ENCODE measurements at regions not wholly inside any gene's neighbourhood (a gene's known extent, or its start where the extent isn't known, plus 50 kb on each side); places are given as distances from the start of the nearest gene placed in this dataset.
A peak's percentile ranks its signal among the peaks of the same experiment; 100 is the strongest.
"Not testable (repeated sequence)": the region's sequence is repeated elsewhere in the genome, so short reads cannot be mapped to it uniquely, and the experiment has no call there.

- in situ Hi-C loops (cut with HindIII; ENCODE audit: low sequenced_read_pairs): no loop called here
Observed at GRCh38 chr15:38828031-38828532, 263.5 kb upstream of the RASGRP1 start.

GRCh38 chr15:38829086-38829485, 264.5 kb upstream of the RASGRP1 start:
- in situ Hi-C loops (cut with HindIII; ENCODE audit: low sequenced_read_pairs): no loop called here
- no peak for DNase-seq (ENCODE audit: low spot score)

More at GRCh38 chr15:38828031-38828532, 263.5 kb upstream of the RASGRP1 start:
- no peak for DNase-seq (ENCODE audit: low spot score)

GRCh38 chr15:38842226-38842625, 277.6 kb upstream of the RASGRP1 start:
- no peak for DNase-seq (ENCODE audit: low spot score)
- in situ Hi-C loops (cut with HindIII; ENCODE audit: low sequenced_read_pairs): no loop called here

DNA sequence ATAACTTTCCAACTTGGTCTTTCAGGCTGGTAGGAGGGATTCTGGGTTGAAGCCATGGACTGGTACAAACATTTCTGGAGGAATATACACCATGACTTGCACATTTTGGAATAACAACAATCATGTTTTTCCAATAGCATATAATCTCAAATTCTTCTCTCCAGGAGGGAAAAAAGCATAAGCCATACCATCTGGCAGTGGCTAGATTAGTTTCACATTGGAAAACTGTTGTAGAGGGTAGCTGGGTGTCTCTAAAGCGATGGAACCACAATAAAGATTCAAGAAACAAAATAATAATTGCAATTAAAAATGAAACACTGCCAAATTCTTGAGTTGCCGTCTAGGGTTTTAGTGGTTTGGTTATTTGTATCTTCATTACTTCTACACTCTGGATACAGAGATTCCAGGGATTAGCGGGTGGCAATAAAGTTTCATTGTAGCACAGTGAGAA, 278.5 kb upstream of the RASGRP1 start:
- DNase-seq (ENCODE audit: low spot score): peak; percentile 69
- in situ Hi-C loops (cut with HindIII; ENCODE audit: low sequenced_read_pairs): no loop called here

- DNase-seq (ENCODE audit: low spot score): no peak
- in situ Hi-C loops (cut with HindIII; ENCODE audit: low sequenced_read_pairs): no loop called here
Observed at GRCh38 chr15:38843736-38844590, 279.3 kb upstream of the RASGRP1 start.

DNA sequence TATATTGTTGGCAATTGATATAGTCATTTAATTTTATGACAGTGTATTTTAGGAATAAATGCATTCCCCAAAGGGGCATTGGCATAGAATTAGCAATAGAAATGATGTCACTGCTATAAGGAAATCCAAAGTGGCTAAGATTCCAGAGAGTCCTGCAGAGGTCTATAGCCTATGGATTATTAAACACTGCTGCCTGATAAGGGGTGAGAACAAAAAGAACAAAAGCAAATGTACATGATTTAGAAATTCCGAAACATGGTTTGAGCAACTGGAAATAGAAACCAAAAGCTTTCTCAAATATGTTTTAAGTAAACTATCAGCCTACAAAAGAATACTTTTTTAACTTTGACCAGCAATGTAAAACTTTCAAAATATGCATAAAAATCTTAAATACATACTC, 280.1 kb upstream of the RASGRP1 start:
- in situ Hi-C loops (cut with HindIII; ENCODE audit: low sequenced_read_pairs): no loop called here
- no peak for DNase-seq (ENCODE audit: low spot score)

- no peak for DNase-seq (ENCODE audit: low spot score)
- in situ Hi-C loops (cut with HindIII; ENCODE audit: low sequenced_read_pairs): no loop called here
Observed at GRCh38 chr15:38846346-38846745, 281.7 kb upstream of the RASGRP1 start.

- no peak for DNase-seq (ENCODE audit: low spot score)
- in situ Hi-C loops (cut with HindIII; ENCODE audit: low sequenced_read_pairs): no loop called here
Observed at GRCh38 chr15:38847666-38848065, 283.1 kb upstream of the RASGRP1 start.

- DNase-seq (ENCODE audit: low spot score): no peak
- in situ Hi-C loops (cut with HindIII; ENCODE audit: low sequenced_read_pairs): no loop called here
Observed at GRCh38 chr15:38849046-38849445, 284.4 kb upstream of the RASGRP1 start.

- in situ Hi-C loops (cut with HindIII; ENCODE audit: low sequenced_read_pairs); DNase-seq (ENCODE audit: low spot score): not testable (repeated sequence)
Observed at GRCh38 chr15:38852188-38852587, 287.6 kb upstream of the RASGRP1 start.

DNA sequence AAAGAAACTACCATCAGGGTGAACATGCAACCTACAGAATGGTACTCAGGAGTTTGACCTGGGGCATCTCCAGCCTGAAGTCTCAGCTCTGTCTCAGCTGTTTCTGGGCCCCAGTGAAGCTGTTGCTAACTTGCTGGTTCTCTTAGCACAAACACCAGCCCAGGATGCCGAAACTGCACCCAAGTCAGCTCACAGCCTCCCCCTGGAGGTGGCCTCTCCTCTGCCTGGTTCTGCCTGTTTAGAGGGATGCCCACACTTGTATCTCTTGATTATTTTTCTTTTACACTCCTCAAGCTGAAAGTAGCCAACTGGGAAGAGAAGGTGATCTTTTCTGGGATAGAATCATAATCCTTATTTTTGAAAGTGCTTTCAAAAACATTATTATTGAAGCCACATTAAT, 289.0 kb upstream of the RASGRP1 start:
- in situ Hi-C loops (cut with HindIII; ENCODE audit: low sequenced_read_pairs): no loop called here
- DNase-seq (ENCODE audit: low spot score): no peak

- in situ Hi-C loops (cut with HindIII; ENCODE audit: low sequenced_read_pairs): no loop called here
- DNase-seq (ENCODE audit: low spot score): no peak
Observed at GRCh38 chr15:38854506-38854905, 289.9 kb upstream of the RASGRP1 start.

DNA sequence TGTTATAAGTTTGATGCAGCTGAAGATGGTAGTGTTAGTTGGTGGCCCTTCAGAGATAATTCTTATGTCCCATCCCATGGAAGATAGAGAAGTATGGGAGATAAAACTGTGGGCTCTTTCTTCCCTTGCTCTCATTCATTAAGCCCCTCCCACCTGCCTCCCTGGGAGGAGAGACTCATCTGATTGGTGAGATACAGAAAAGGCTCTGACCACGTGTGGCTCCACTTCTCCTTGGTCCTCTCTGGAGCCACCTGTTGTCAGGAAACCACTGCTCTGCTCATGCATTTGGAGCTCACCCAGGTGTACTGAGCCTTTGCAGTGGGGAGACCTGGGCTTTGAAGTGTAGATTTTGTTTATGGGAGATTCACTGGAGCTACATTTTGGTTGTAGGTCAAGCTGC, 293.2 kb upstream of the RASGRP1 start:
- no peak for DNase-seq (ENCODE audit: low spot score)
- in situ Hi-C loops (cut with HindIII; ENCODE audit: low sequenced_read_pairs): no loop called here

- in situ Hi-C loops (cut with HindIII; ENCODE audit: low sequenced_read_pairs): no loop called here
Observed at GRCh38 chr15:38859574-38859973, 295.0 kb upstream of the RASGRP1 start.

DNA sequence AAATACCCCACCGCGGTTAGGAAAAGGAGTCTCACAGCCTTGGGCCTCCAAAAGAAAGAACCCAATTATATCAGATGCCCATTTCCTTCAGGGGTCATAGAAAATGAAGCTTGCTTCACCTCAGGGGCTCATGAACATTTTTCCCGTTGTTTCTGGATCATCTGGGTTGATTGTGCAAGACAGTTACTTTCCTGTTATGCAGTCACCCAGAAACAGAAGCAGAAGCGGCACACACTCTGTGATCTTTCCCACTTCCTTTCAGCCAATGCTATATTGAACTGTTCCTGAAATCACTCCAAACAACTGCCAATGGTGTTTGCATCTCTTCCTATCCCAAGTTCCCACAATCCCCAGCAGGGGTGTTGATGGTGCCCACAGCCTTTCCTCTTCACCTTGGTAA, 295.6 kb upstream of the RASGRP1 start:
- no peak for DNase-seq (ENCODE audit: low spot score)
- in situ Hi-C loops (cut with HindIII; ENCODE audit: low sequenced_read_pairs): no loop called here

More at GRCh38 chr15:38859574-38859973, 295.0 kb upstream of the RASGRP1 start:
- no peak for DNase-seq (ENCODE audit: low spot score)

GRCh38 chr15:38860674-38861073, 296.1 kb upstream of the RASGRP1 start:
- in situ Hi-C loops (cut with HindIII; ENCODE audit: low sequenced_read_pairs): no loop called here
- DNase-seq (ENCODE audit: low spot score): peak; percentile 73

GRCh38 chr15:38861108-38861507, 296.5 kb upstream of the RASGRP1 start:
- in situ Hi-C loops (cut with HindIII; ENCODE audit: low sequenced_read_pairs): no loop called here
- no peak for DNase-seq (ENCODE audit: low spot score)

DNA sequence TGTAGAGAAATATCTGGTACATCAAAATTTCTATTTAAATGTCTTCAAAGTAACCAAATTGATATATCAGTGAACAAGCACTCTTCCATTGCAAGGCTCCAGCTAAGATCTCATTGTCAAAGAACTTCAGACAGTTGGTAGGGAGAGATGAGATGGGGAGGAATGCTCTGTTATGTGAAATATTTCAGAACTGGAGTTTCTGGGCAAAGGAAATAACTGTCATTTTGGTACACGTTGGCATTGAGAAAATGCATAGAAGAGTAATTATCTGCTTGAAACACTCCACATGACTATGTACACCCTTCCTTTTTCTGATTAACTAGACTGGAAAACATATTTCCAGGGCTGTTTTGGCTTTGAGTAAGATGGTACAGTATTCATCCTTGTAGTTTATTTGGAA, 297.5 kb upstream of the RASGRP1 start:
- in situ Hi-C loops (cut with HindIII; ENCODE audit: low sequenced_read_pairs): no loop called here
- DNase-seq (ENCODE audit: low spot score): no peak

DNA sequence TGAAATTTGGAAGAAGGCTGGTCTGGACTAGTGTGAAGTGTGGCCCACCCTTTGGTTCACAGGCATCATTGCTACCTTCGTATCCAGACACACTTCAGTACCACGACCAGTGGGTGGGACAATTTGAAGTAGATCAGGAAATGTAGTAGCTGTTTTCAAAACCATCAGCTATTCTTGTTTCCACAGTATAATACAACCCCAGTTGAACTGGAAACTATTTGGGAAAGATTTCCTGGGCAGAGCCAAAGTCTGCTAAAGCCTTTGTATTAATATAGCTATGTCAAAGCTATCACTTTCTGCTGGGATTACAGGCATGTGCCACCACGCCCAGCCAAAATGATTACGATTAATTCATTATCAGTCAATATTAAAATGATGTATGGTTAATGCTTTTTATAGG, 298.8 kb upstream of the RASGRP1 start:
- DNase-seq (ENCODE audit: low spot score): no peak
- in situ Hi-C loops (cut with HindIII; ENCODE audit: low sequenced_read_pairs): no loop called here

DNA sequence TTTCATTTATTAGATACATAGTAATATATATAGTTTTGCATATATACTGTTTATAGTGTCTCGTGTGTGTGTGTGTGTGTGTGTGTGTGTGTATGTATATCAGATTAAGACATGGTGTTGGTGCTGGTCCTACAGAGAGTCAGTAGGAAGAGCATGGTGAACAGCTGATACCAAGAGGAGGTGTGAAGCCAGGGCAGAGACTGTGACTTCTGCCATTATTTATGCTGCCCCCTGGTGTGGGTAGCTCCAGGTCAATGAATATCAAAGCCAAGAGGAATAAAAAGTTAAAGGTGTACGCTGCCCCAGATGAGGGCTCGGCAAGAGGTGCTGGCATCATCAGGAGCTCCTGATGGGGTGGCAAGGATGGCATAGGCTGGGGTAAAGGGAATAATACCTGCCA, 299.5 kb upstream of the RASGRP1 start:
- in situ Hi-C loops (cut with HindIII; ENCODE audit: low sequenced_read_pairs): no loop called here
- DNase-seq (ENCODE audit: low spot score): no peak

All from G401 (cell line).